Esophagus squamous epithelium (tissue), 4 donors: ENCODE measurements at regions not wholly inside any gene's neighbourhood (a gene's known extent, or its start where the extent isn't known, plus 50 kb on each side); places are given as distances from the start of the nearest gene placed in this dataset.

Experiments
- CTCF ChIP-seq, 6 experiments: fragments of 450-650 bp in 4 of 6; fragments of 200-600 bp in 2 of 6; sonication (generic) in 2 of 6; IDR thresholded peaks; one replicate each; pipeline ENCODE4 v1.5.1; 2016 to 2019; ENCODE audit warnings: antibody characterized with exemption in 6 of 6, mild to moderate bottlenecking in 4 of 6, moderate library complexity in 4 of 6
- POLR2A ChIP-seq, 4 donors: fragments of 450-650 bp; IDR thresholded peaks; one replicate each; pipeline ENCODE4 v1.6.1; 2017; ENCODE audit warnings: antibody characterized with exemption in 4 of 4, mild to moderate bottlenecking in 4 of 4, moderate library complexity in 3 of 4

GRCh38 chr5:30676223-30676840, 517.2 kb upstream of the CDH6 start:
- no peak for TF ChIP-seq CTCF (IDR thresholded peaks at IDR 0.05)
- no peak for TF ChIP-seq POLR2A (IDR thresholded peaks at IDR 0.05)
